GM23248 (cell line): ENCODE measurements at regions not wholly inside any gene's neighbourhood (a gene's known extent, or its start where the extent isn't known, plus 50 kb on each side); places are given as distances from the start of the nearest gene placed in this dataset.

ENCODE experiments used
- DNase-seq: peaks from one replicate; pipeline ENCODE4 v3.0.0-alpha.2; 2015
- H2AFZ ChIP-seq: fragments of 200-600 bp; sonication (generic); 2 replicates; pipeline ENCODE4 v1.6.1; 2016; ENCODE audit warnings: antibody characterized with exemption
- H3F3A ChIP-seq: fragments of 200-600 bp; sonication (generic); 2 replicates; pipeline ENCODE4 v1.6.1; 2016; ENCODE audit warnings: mild to moderate bottlenecking, antibody characterized with exemption, mixed run types; ENCODE audit not compliant: insufficient read depth
- H3K27ac ChIP-seq: fragments of 200-600 bp; sonication (generic); 2 replicates; pipeline ENCODE4 v1.5.1; 2016; ENCODE audit warnings: mild to moderate bottlenecking
- H3K27me3 ChIP-seq: fragments of 200-600 bp; sonication (generic); replicated peaks from 2 replicates; pipeline ENCODE4 v1.6.1; 2016; ENCODE audit warnings: mild to moderate bottlenecking; ENCODE audit not compliant: insufficient read depth
- H3K36me3 ChIP-seq: fragments of 200-600 bp; sonication (generic); 2 replicates; pipeline ENCODE4 v1.6.1; 2016; ENCODE audit warnings: low read depth, mild to moderate bottlenecking
- H3K4me1 ChIP-seq: fragments of 200-600 bp; sonication (generic); 2 replicates; pipeline ENCODE4 v1.6.1; 2016; ENCODE audit warnings: mild to moderate bottlenecking; ENCODE audit not compliant: insufficient read depth
- H3K4me2 ChIP-seq: fragments of 200-600 bp; sonication (generic); one replicate; pipeline ENCODE4 v1.6.1; 2016; ENCODE audit warnings: mild to moderate bottlenecking; ENCODE audit not compliant: unreplicated experiment
- H3K4me3 ChIP-seq: fragments of 200-600 bp; sonication (generic); 2 replicates; pipeline ENCODE4 v1.5.1; 2016; ENCODE audit warnings: mild to moderate bottlenecking
- H3K79me2 ChIP-seq: fragments of 200-600 bp; sonication (generic); 2 replicates; pipeline ENCODE4 v1.6.1; 2016; ENCODE audit warnings: mild to moderate bottlenecking; ENCODE audit not compliant: insufficient read depth
- H3K9ac ChIP-seq: fragments of 200-600 bp; sonication (generic); 2 replicates; pipeline ENCODE4 v1.6.1; 2016; ENCODE audit warnings: mild to moderate bottlenecking
- H3K9me2 ChIP-seq: fragments of 200-600 bp; sonication (generic); 2 replicates; pipeline ENCODE4 v1.6.1; 2016; ENCODE audit warnings: mixed run types, mild to moderate bottlenecking, moderate library complexity; ENCODE audit not compliant: insufficient read depth
- H3K9me3 ChIP-seq: fragments of 200-600 bp; sonication (generic); one replicate; pipeline ENCODE4 v1.6.1; 2017; ENCODE audit warnings: low read depth
- H4K20me1 ChIP-seq: fragments of 200-600 bp; sonication (generic); 2 replicates; pipeline ENCODE4 v1.6.0; 2016; ENCODE audit not compliant: insufficient read depth
- EZH2 ChIP-seq: fragments of 200-600 bp; sonication (generic); IDR thresholded peaks from 2 replicates; pipeline ENCODE4 v1.6.1; 2018; ENCODE audit warnings: antibody characterized with exemption, mild to moderate bottlenecking; ENCODE audit not compliant: insufficient read depth, poor library complexity, severe bottlenecking
- EZH2phosphoT487 ChIP-seq: fragments of 200-600 bp; sonication (generic); IDR thresholded peaks from 2 replicates; pipeline ENCODE4 v1.6.1; 2018; ENCODE audit warnings: antibody characterized with exemption, moderate library complexity, mild to moderate bottlenecking, low read depth; ENCODE audit not compliant: insufficient read depth
- WGBS, 2 experiments: methylation state at CpG; one replicate each; pipeline ENCODE4 v1.1.6; 2015 to 2017; ENCODE audit warnings: low lambda C conversion rate in 2 of 2, low coverage in 1 of 2; ENCODE audit errors: missing lambda C conversion rate in 2 of 2; 5-methylcytosine and 5-hydroxymethylcytosine counted together
- in situ Hi-C: fragments of 300-500 bp; cut with MboI; formaldehyde crosslinking; loops from 2 replicates; pipeline ENCODE4 v1.15.0; 2020

GRCh38 chr5:120803282-120803681 lies 339.2 kb downstream of the PRR16 start:
- no peaks in the 10 kb centered on the region for H3K9me3 ChIP-seq
- no peaks in the 10 kb centered on the region for H3K9me2 ChIP-seq
- peak overlapping the region; percentile 64 for H2AFZ ChIP-seq
- no peak overlapping the region for H3K27ac ChIP-seq
- H3K79me2 ChIP-seq, result no peaks in the 10 kb centered on the region
- WGBS, 2 experiments, result 0% methylated on average over 1 of the region's 1 CpG
- H3K4me2 ChIP-seq, result peak overlapping the region; percentile 95
- H3K27me3 ChIP-seq, result no peaks in the 10 kb centered on the region
- H3K9ac ChIP-seq, result peak overlapping the region; percentile 52
- no peaks in the 10 kb centered on the region for H4K20me1 ChIP-seq
- H3F3A ChIP-seq, result peaks cover 5% of the 10 kb centered on the region; the same call in 1 of the 2 replicates
- peak; percentile 63 for DNase-seq
- no peak for TF ChIP-seq EZH2phosphoT487
- TF ChIP-seq EZH2, result no peak
- peak overlapping the region; percentile 64 for H3K4me3 ChIP-seq
- in situ Hi-C loops, result loop anchor here (10.0 to 25.0 kb wide), 3 partner anchors 338 to 1341 kb away; partner anchors contain the start of genes HSD17B4 and PRR16
- peaks cover 21% of the 10 kb centered on the region for H3K4me1 ChIP-seq
- H3K36me3 ChIP-seq, result no peaks in the 10 kb centered on the region

GRCh38 chr5:120805131-120805530 lies 341.0 kb downstream of the PRR16 start:
- Histone ChIP-seq H3K27ac (no peak overlapping the region), H3K9me3 (no peaks in the 10 kb centered on the region), H3K4me3 (no peak overlapping the region), H3K9ac (no peak overlapping the region), H3K36me3 (no peaks in the 10 kb centered on the region), H3K9me2 (no peaks in the 10 kb centered on the region), H3K4me2 (no peak overlapping the region), H3K79me2 (no peaks in the 10 kb centered on the region), H4K20me1 (no peaks in the 10 kb centered on the region), H2AFZ (no peak overlapping the region; the same call in 1 of the 2 replicates), H3K4me1 (peaks cover 28% of the 10 kb centered on the region), H3K27me3 (no peaks in the 10 kb centered on the region), H3F3A (peaks cover 5% of the 10 kb centered on the region; the same call in 1 of the 2 replicates)
- no peak for DNase-seq
- in situ Hi-C loops, result loop anchor here (10.0 to 25.0 kb wide), 3 partner anchors 340 to 1343 kb away; partner anchors contain the start of genes HSD17B4 and PRR16
- WGBS, 2 experiments, result 37 to 38% methylated on average over 2 of the region's 2 CpGs
- TF ChIP-seq EZH2phosphoT487 (no peak), EZH2 (no peak)

- peak overlapping the region; percentile 36 for H2AFZ ChIP-seq
- H3K9ac ChIP-seq, result no peak overlapping the region
- H3F3A ChIP-seq, result peaks cover 5% of the 10 kb centered on the region; the same call in 1 of the 2 replicates
- H3K4me3 ChIP-seq, result no peak overlapping the region
- H3K4me2 ChIP-seq, result no peak overlapping the region
- no peaks in the 10 kb centered on the region for H4K20me1 ChIP-seq
- peak; percentile 53 for DNase-seq
- peaks cover 28% of the 10 kb centered on the region for H3K4me1 ChIP-seq
- no peaks in the 10 kb centered on the region for H3K9me2 ChIP-seq
- no peak for TF ChIP-seq EZH2phosphoT487
- no peak for TF ChIP-seq EZH2
- 29 to 33% methylated on average over 2 of the region's 2 CpGs for WGBS, 2 experiments
- no peaks in the 10 kb centered on the region for H3K9me3 ChIP-seq
- no peaks in the 10 kb centered on the region for H3K79me2 ChIP-seq
- H3K36me3 ChIP-seq, result no peaks in the 10 kb centered on the region
- H3K27ac ChIP-seq, result no peak overlapping the region
- in situ Hi-C loops, result loop anchor here (10.0 to 25.0 kb wide), 3 partner anchors 341 to 1344 kb away; partner anchors contain the start of genes HSD17B4 and PRR16
- no peaks in the 10 kb centered on the region for H3K27me3 ChIP-seq
These were observed 342.1 kb downstream of the PRR16 start for GRCh38 chr5:120806202-120806601.

DNA sequence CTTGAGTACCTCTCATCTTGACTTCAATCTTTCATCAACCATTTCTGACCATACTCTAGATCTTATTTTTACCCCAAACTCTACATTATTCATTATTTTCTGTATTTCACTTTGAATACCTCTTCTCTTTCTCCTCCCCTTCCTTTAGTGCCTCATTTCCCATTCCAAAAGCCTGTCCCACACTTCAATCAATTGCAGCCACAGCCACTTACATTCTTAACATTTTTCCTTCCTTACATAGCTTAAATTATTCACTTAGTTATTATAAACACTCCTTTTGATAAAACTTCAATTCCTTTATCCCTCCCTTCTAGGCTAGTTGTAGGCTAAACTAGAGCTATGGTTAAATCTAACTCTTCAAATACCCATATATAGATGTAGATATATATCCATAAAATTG lies 344.0 kb downstream of the PRR16 start:
- no peaks in the 10 kb centered on the region for H3K27me3 ChIP-seq
- TF ChIP-seq EZH2phosphoT487 (no peak), EZH2 (no peak)
- no peaks in the 10 kb centered on the region for H3K36me3 ChIP-seq
- H3F3A ChIP-seq, result peaks cover 5% of the 10 kb centered on the region; the same call in 1 of the 2 replicates
- no peaks in the 10 kb centered on the region for H3K9me2 ChIP-seq
- H3K9me3 ChIP-seq, result no peaks in the 10 kb centered on the region
- H3K4me2 ChIP-seq, result peak overlapping the region; percentile 19
- no peak overlapping the region for H3K9ac ChIP-seq
- in situ Hi-C loops, result loop anchor here (10.0 to 25.0 kb wide), 3 partner anchors 343 to 1346 kb away; partner anchors contain the start of genes HSD17B4 and PRR16
- H2AFZ ChIP-seq, result no peak overlapping the region
- H4K20me1 ChIP-seq, result no peaks in the 10 kb centered on the region
- H3K4me1 ChIP-seq, result peaks cover 21% of the 10 kb centered on the region
- H3K27ac ChIP-seq, result no peak overlapping the region
- DNase-seq, result no peak
- no peak overlapping the region for H3K4me3 ChIP-seq
- no peaks in the 10 kb centered on the region for H3K79me2 ChIP-seq
